ENCODE measurements at regions not wholly inside any gene's neighbourhood (a gene's known extent, or its start where the extent isn't known, plus 50 kb on each side); places are given as distances from the start of the nearest gene placed in this dataset.

GRCh38 chr7:41529831-41530230 lies 173.1 kb downstream of the INHBA start:
- Mint-ChIP-seq H3K27ac (ENCODE audit: unreplicated experiment) (no peak overlapping the region), H3K27me3 (ENCODE audit: low read depth) (peaks cover 4% of the 10 kb centered on the region), H3K4me3 (no peak overlapping the region), H3K4me1 (no peaks in the 10 kb centered on the region), H3K36me3 (ENCODE audit: low read depth) (no peaks in the 10 kb centered on the region), H3K9me3 (peaks cover 8% of the 10 kb centered on the region)
- no peak for DNase-seq (ENCODE audit: low read depth, low spot score)
- TF ChIP-seq CTCF (conservative IDR thresholded peaks at IDR 0.05), result no peak

- no peak overlapping the region for H3K4me3 Mint-ChIP-seq
- no peak for TF ChIP-seq CTCF (conservative IDR thresholded peaks at IDR 0.05)
- DNase-seq (ENCODE audit: low read depth, low spot score), result no peak
- no peaks in the 10 kb centered on the region for H3K4me1 Mint-ChIP-seq
- H3K27me3 Mint-ChIP-seq (ENCODE audit: low read depth), result peaks cover 5% of the 10 kb centered on the region
- H3K36me3 Mint-ChIP-seq (ENCODE audit: low read depth), result no peaks in the 10 kb centered on the region
- peaks cover 2% of the 10 kb centered on the region for H3K9me3 Mint-ChIP-seq
- no peak overlapping the region for H3K27ac Mint-ChIP-seq (ENCODE audit: unreplicated experiment)
These were observed 178.0 kb downstream of the INHBA start for GRCh38 chr7:41524876-41525275.

GRCh38 chr7:41520445-41520844 lies 182.4 kb downstream of the INHBA start:
- Mint-ChIP-seq H3K36me3 (ENCODE audit: low read depth) (peaks cover 4% of the 10 kb centered on the region), H3K27me3 (ENCODE audit: low read depth) (peaks cover 5% of the 10 kb centered on the region), H3K4me1 (no peaks in the 10 kb centered on the region), H3K9me3 (peaks cover 11% of the 10 kb centered on the region), H3K27ac (ENCODE audit: unreplicated experiment) (no peak overlapping the region), H3K4me3 (no peak overlapping the region)
- TF ChIP-seq CTCF (conservative IDR thresholded peaks at IDR 0.05), result no peak
- DNase-seq (ENCODE audit: low read depth, low spot score), result no peak

- peaks cover 4% of the 10 kb centered on the region for H3K36me3 Mint-ChIP-seq (ENCODE audit: low read depth)
- no peaks in the 10 kb centered on the region for H3K4me1 Mint-ChIP-seq
- TF ChIP-seq CTCF (conservative IDR thresholded peaks at IDR 0.05), result no peak
- peaks cover 11% of the 10 kb centered on the region for H3K9me3 Mint-ChIP-seq
- no peak overlapping the region for H3K4me3 Mint-ChIP-seq
- no peak for DNase-seq (ENCODE audit: low read depth, low spot score)
- H3K27me3 Mint-ChIP-seq (ENCODE audit: low read depth), result peaks cover 5% of the 10 kb centered on the region
- no peak overlapping the region for H3K27ac Mint-ChIP-seq (ENCODE audit: unreplicated experiment)
These were observed 185.1 kb downstream of the INHBA start for GRCh38 chr7:41517771-41518170.

GRCh38 chr7:41508755-41509154 lies 194.1 kb downstream of the INHBA start:
- Mint-ChIP-seq H3K36me3 (ENCODE audit: low read depth) (no peaks in the 10 kb centered on the region), H3K4me1 (no peaks in the 10 kb centered on the region), H3K27ac (ENCODE audit: unreplicated experiment) (no peak overlapping the region), H3K27me3 (ENCODE audit: low read depth) (no peaks in the 10 kb centered on the region), H3K4me3 (no peak overlapping the region), H3K9me3 (no peaks in the 10 kb centered on the region)
- TF ChIP-seq CTCF (conservative IDR thresholded peaks at IDR 0.05), result no peak
- no peak for DNase-seq (ENCODE audit: low read depth, low spot score)

All from neural crest cell (in vitro differentiated cells).